Upper lobe of right lung (tissue), 1 donor: ENCODE measurements at regions not wholly inside any gene's neighbourhood (a gene's known extent, or its start where the extent isn't known, plus 50 kb on each side); places are given as distances from the start of the nearest gene placed in this dataset.

Experiments
- ATAC-seq: fragments of 200-7000 bp; cut with Tn5 transposase; one replicate; pipeline ENCODE4 v1.9.1; 2020; ENCODE audit warnings: mild to moderate bottlenecking, moderate library complexity
- DNase-seq: peaks from one replicate; pipeline ENCODE4 v3.0.0-alpha.2; 2020
- H3K27ac ChIP-seq: fragments of 200-600 bp; one replicate; pipeline ENCODE4 v1.8.0; 2022
- H3K27me3 ChIP-seq: fragments of 200-600 bp; one replicate; pipeline ENCODE4 v1.8.0; 2022; ENCODE audit warnings: mild to moderate bottlenecking
- H3K36me3 ChIP-seq: fragments of 200-600 bp; one replicate; pipeline ENCODE4 v1.8.0; 2022
- H3K4me1 ChIP-seq: fragments of 200-600 bp; one replicate; pipeline ENCODE4 v1.8.0; 2022
- H3K4me3 ChIP-seq: fragments of 200-600 bp; one replicate; pipeline ENCODE4 v1.8.0; 2022; ENCODE audit warnings: mild to moderate bottlenecking
- H3K9me3 ChIP-seq: fragments of 200-600 bp; one replicate; pipeline ENCODE4 v1.8.0; 2022
- intact Hi-C: fragments of 100-400 bp; cut with DNase I; formaldehyde crosslinking; loops from one replicate; pipeline ENCODE4 v1.11.0; 2022
- TF ChIP-seq, protein P1 (sequence below): fragments of 200-600 bp; IDR thresholded peaks from one replicate; pipeline ENCODE4 v1.8.0; 2022; ENCODE audit warnings: antibody characterized with exemption
- donor health status: DM: no; HTN: yes; CAD: no; lungs with severe emphysema.

DNA sequence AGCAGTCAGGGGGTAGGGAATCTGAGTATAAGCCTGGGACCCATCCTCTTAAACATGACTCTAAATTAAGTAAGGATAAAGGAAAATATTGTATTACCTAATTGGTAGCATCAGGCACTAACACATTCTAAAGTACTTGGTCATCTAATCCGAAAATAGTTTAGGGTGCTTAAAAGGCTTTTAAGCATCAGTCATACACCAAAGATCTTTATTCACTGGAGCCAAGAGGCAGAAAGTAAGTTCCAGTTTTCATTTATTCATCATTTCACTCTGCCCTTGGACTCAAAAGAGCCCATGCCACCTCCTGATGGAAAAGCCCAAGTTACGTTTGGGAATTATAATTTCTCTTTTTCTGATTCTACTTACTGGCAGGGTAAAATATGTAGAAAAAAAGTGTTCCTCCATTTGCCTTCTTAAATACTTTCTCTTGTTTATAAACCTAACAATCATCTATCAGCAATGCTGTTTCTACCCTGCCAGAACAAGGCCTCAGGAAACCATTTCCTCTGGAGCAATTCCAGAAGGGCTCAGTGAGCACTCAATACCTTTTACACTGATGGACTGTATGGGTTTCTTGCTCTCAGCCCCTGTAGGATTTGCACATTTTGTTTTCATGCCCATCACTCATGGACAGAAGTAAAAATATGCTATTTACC, 120.1 kb upstream of the SLC5A12 start:
- no peak for ATAC-seq
- H3K9me3 ChIP-seq, result no peaks in the 10 kb centered on the region
- no peak overlapping the region for H3K4me3 ChIP-seq
- H3K4me1 ChIP-seq, result no peaks in the 10 kb centered on the region
- peak overlapping the region; percentile 3 for H3K27ac ChIP-seq
- DNase-seq, result no peak
- intact Hi-C loops, result no loop called here
- no peaks in the 10 kb centered on the region for H3K27me3 ChIP-seq
- TF ChIP-seq, protein P1, sequence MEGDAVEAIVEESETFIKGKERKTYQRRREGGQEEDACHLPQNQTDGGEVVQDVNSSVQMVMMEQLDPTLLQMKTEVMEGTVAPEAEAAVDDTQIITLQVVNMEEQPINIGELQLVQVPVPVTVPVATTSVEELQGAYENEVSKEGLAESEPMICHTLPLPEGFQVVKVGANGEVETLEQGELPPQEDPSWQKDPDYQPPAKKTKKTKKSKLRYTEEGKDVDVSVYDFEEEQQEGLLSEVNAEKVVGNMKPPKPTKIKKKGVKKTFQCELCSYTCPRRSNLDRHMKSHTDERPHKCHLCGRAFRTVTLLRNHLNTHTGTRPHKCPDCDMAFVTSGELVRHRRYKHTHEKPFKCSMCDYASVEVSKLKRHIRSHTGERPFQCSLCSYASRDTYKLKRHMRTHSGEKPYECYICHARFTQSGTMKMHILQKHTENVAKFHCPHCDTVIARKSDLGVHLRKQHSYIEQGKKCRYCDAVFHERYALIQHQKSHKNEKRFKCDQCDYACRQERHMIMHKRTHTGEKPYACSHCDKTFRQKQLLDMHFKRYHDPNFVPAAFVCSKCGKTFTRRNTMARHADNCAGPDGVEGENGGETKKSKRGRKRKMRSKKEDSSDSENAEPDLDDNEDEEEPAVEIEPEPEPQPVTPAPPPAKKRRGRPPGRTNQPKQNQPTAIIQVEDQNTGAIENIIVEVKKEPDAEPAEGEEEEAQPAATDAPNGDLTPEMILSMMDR, result no peak
- H3K36me3 ChIP-seq, result no peaks in the 10 kb centered on the region

DNA sequence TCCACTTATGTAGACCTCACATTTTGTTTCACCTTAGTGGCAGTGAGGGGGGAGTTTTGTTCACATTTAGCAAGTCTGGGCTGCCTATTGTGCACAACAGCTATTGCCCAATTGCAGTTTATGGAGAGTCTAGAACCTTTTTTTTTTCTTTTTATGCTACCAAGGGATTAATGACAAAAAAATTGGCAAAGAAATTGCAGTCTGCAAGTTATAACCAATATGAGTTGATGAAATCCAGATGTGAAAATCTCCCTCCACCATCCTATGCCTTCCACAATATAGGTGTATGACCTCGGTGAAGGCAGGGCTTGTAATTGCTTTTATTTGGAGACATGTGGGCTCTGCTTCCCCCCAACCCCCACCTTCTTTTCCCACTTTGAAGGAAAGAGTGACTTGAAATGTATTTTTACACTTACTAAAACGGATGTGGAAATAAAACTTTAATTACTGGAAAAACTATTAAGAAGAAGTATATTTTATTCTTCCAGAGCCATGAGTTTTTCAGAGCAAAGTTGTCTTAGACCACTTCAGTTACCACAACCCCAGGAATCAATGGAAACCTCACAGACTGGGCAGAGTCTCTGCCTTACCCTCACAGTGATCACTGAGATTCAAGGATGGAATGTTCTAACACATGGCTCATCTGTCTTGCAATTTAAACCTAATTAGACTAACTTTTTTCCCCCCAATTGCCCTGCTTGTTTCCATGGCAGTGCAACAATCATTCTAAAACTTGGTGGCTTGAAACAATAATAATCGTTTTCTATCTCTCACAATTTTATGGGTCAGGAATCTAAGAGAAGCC, 120.8 kb upstream of the SLC5A12 start:
- H3K9me3 ChIP-seq, result no peaks in the 10 kb centered on the region
- intact Hi-C loops, result no loop called here
- TF ChIP-seq, protein P1, result no peak
- ATAC-seq (no peak), DNase-seq (no peak)
- no peaks in the 10 kb centered on the region for H3K27me3 ChIP-seq
- no peak overlapping the region for H3K27ac ChIP-seq
- no peaks in the 10 kb centered on the region for H3K36me3 ChIP-seq
- H3K4me3 ChIP-seq, result no peak overlapping the region
- H3K4me1 ChIP-seq, result no peaks in the 10 kb centered on the region

DNA sequence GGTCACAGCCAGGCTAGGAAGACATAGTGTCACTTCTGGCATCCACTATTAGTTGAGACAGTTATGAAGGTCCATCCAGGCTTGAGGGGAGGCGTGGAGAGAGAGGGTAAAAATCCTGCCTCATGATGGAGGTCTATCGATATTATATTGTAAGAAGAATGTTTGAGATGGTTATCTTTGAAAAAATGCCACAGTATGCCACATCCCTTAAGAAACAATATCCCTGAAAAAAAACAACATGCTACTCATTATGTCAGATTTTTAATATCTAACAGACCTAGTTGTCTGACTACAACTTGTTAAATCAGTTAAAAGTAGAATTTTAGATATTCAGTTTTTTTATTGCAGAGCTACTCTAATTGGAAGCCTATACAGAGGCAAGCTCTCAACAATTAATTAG, 121.7 kb upstream of the SLC5A12 start:
- ATAC-seq, result no peak
- DNase-seq, result no peak
- no peaks in the 10 kb centered on the region for H3K27me3 ChIP-seq
- no peak overlapping the region for H3K4me3 ChIP-seq
- H3K36me3 ChIP-seq, result no peaks in the 10 kb centered on the region
- TF ChIP-seq, protein P1, result no peak
- H3K9me3 ChIP-seq, result no peaks in the 10 kb centered on the region
- intact Hi-C loops, result no loop called here
- H3K4me1 ChIP-seq, result no peaks in the 10 kb centered on the region
- H3K27ac ChIP-seq, result no peak overlapping the region

DNA sequence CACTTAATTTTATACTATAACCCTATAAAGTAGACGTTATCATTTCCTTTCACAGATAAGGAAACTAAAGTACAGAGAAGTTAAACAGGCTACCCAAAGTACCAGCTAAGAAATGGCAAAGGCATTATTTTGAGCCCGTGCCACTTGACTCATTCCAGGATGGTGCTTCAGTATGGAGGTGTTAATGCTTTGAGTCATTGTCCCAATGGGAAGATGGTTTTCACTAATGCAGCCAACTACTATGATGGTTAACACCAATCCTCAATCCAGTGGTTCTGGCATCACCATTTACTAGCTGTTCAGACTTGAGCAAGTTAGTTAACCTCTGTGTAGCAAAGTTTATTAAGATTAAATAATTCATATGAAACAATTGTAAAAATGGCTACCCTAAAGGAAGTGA, 123.1 kb upstream of the SLC5A12 start:
- ATAC-seq, result no peak
- Histone ChIP-seq H3K36me3 (no peaks in the 10 kb centered on the region), H3K27ac (no peak overlapping the region), H3K9me3 (no peaks in the 10 kb centered on the region), H3K4me3 (no peak overlapping the region), H3K4me1 (no peaks in the 10 kb centered on the region), H3K27me3 (no peaks in the 10 kb centered on the region)
- intact Hi-C loops, result no loop called here
- DNase-seq, result no peak
- TF ChIP-seq, protein P1, result no peak

DNA sequence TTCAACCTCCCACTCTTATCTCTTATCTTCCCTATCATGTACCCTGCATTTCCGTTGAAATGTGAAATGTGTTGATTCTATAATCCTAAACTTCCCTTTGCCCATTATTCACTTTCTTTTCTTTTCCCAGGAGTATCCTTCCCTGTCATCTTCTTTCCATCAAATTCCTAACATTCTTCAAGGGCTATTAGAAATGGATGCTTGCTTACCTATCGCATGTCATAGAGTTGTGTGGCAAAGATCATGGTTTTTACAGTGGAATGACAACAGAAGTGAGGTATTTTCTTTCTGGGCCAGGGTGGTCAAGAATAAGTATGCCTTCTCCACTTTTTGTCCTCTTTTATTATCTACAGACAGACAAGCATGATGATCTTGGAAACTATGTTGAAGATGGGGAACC, 124.4 kb upstream of the SLC5A12 start:
- H3K9me3 ChIP-seq, result no peaks in the 10 kb centered on the region
- H3K27ac ChIP-seq, result no peak overlapping the region
- intact Hi-C loops, result no loop called here
- no peaks in the 10 kb centered on the region for H3K27me3 ChIP-seq
- no peaks in the 10 kb centered on the region for H3K4me1 ChIP-seq
- no peak overlapping the region for H3K4me3 ChIP-seq
- TF ChIP-seq, protein P1, result no peak
- no peaks in the 10 kb centered on the region for H3K36me3 ChIP-seq
- ATAC-seq (no peak), DNase-seq (no peak)
